ENCODE measurements at regions not wholly inside any gene's neighbourhood (a gene's known extent, or its start where the extent isn't known, plus 50 kb on each side); places are given as distances from the start of the nearest gene placed in this dataset.

DNA sequence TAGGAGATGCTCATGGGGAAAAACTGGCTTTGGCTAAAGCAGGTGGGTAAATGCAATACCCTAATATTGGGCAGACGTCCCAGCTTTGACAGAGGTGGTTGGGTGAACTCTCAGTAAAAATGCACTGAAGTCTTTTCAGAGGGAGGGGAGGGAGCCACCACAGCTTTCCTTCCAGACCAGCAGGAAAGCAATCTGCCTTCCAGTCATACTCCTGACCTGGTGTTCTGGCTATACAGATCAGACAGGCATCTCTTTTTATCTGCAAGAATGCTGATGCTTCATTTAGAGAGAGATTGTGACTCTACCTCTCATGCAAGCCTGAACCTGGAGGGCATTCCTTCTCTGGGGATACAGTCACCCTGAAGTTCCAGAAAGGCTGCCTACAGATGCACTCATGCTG lies 52.6 kb upstream of the ICA1 start:
- TF ChIP-seq CTCF (IDR thresholded peaks at IDR 0.05; ENCODE audit: poor library complexity) (no peak), EZH2 (IDR thresholded peaks at IDR 0.05; ENCODE audit: borderline replicate concordance) (no peak), EZH2phosphoT487 (IDR thresholded peaks at IDR 0.05; ENCODE audit: low read depth, severe bottlenecking, unreplicated experiment) (no peak)

Measured in hepatocyte (in vitro differentiated cells).